GM12864 (cell line): ENCODE measurements at regions not wholly inside any gene's neighbourhood (a gene's known extent, or its start where the extent isn't known, plus 50 kb on each side); places are given as distances from the start of the nearest gene placed in this dataset.
"Not testable (repeated sequence)": the region's sequence is repeated elsewhere in the genome, so short reads cannot be mapped to it uniquely, and the experiment has no call there.

Experiments used
- DNase-seq: peaks from one replicate; pipeline ENCODE4 v3.0.0-alpha.2; 2011; ENCODE audit warnings: low read depth
- H3K4me3 ChIP-seq: 2 replicates; pipeline ENCODE4 v1.5.1; 2011; ENCODE audit warnings: mild to moderate bottlenecking, low read depth, low read length, control low read depth
- TF ChIP-seq, protein P1 (sequence below): IDR thresholded peaks from 2 replicates; pipeline ENCODE4 v1.5.1; 2011; ENCODE audit warnings: low read depth, mild to moderate bottlenecking, moderate library complexity, low read length, control low read depth, inconsistent platforms; ENCODE audit errors: missing control alignments

- DNase-seq, result no peak
- TF ChIP-seq, protein P1, sequence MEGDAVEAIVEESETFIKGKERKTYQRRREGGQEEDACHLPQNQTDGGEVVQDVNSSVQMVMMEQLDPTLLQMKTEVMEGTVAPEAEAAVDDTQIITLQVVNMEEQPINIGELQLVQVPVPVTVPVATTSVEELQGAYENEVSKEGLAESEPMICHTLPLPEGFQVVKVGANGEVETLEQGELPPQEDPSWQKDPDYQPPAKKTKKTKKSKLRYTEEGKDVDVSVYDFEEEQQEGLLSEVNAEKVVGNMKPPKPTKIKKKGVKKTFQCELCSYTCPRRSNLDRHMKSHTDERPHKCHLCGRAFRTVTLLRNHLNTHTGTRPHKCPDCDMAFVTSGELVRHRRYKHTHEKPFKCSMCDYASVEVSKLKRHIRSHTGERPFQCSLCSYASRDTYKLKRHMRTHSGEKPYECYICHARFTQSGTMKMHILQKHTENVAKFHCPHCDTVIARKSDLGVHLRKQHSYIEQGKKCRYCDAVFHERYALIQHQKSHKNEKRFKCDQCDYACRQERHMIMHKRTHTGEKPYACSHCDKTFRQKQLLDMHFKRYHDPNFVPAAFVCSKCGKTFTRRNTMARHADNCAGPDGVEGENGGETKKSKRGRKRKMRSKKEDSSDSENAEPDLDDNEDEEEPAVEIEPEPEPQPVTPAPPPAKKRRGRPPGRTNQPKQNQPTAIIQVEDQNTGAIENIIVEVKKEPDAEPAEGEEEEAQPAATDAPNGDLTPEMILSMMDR, result no peak
- no peak overlapping the region for H3K4me3 ChIP-seq
These were observed 123.0 kb downstream of the ACAA2 start for GRCh38 chr18:49690312-49690711.

- H3K4me3 ChIP-seq, result no peak overlapping the region
- TF ChIP-seq, protein P1, result no peak
- no peak for DNase-seq
These were observed 123.5 kb downstream of the LIPG start for GRCh38 chr18:49685231-49685942.

DNA sequence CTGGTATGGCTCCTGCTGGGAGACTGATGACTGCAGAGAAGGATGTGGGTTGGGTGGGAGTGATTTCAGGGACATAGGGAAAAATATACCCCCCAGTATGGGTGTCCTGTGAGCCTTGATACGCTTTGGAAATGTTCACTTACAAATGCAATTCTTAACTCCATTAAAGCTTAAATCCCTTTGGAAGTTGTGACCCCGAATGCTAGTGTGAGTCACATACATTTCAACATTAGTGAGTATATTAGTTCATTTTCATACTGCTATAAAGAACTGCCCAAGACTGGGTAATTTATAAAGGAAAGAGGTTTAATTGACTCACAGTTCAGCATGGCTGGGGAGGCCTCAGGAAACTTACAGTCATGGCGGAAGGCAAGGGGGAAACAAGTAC lies 120.9 kb downstream of the LIPG start:
- DNase-seq, H3K4me3 ChIP-seq: not testable (repeated sequence)

DNA sequence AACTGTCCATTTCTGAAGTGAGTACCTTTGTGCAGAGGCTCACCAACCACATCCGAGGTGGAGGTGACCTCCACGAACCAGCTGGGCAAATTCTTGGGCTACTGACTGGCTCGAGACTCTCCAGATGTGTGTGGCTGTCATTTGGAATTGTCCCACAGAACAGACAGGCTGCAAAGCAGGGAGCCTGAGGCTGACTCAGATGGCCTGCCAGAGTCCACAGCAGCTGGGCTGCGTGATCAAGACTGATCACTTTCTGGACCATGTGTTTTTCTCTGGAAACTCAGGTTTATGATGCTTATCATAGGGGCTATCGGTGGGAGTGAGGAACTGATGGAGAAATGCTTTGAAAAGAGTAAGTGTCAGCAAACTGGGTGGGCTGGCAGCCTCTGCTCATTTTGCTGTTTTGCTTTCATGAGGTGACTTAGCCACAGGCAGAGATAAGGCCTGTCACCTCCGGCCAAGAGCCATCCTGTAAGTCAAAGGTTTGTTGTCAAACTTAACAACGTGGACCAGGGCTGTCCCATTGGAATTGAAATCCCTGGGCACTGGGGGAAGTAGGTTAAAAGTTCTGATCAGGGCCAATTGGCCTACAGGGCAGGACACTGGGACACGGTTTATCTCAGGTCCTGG lies 120.4 kb downstream of the LIPG start:
- no peak for DNase-seq
- TF ChIP-seq, protein P1, result no peak
- no peak overlapping the region for H3K4me3 ChIP-seq

DNA sequence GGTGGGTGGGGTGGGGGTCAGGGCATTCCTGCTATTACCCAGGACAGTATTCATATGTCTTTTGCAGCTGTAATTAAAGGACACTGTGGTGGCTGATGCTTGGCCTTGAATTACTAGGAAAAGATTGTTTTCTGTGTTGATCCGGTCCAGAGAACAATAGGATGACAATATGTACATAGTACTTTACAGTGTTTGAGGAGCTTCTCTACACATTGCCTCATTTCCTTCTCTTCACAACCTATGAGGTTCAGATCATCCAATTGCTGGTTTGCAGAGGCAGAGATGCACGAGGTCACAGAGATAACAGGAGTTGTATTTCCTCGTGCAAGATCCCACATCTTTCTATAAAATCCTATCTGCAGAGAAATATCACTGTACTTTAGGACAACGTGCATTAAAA lies 119.5 kb downstream of the LIPG start:
- DNase-seq, result no peak

DNA sequence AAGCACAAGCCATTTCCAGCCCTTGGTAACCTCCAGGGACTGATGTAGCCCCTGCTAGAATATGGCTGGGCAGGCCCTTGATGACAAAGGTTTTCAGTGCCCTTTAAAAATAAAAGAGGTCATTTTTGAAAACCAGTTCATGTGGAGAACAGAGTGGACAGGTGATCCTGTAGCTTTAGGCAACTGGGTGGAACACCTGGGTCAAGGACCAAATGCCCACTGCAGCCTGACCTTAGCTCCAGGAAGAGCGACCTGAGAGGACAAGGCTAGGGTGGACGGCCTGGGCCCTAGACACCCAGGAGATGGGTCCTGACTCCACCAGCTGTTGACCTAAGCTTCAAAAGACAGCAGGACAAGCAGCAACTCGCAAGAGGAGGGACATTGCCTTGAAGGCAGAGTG lies 116.6 kb downstream of the LIPG start:
- TF ChIP-seq, protein P1, result no peak
- no peak overlapping the region for H3K4me3 ChIP-seq
- no peak for DNase-seq

More for the DNA sequence above, 119.5 kb downstream of the LIPG start:
- H3K4me3 ChIP-seq, result no peak overlapping the region
- TF ChIP-seq, protein P1, result no peak

- no peak for DNase-seq
- H3K4me3 ChIP-seq, result no peak overlapping the region
- TF ChIP-seq, protein P1, result no peak
These were observed 116.0 kb downstream of the LIPG start for GRCh38 chr18:49677762-49678413.
